AG04450 (cell line): ENCODE measurements at regions not wholly inside any gene's neighbourhood (a gene's known extent, or its start where the extent isn't known, plus 50 kb on each side); places are given as distances from the start of the nearest gene placed in this dataset.

Experiments used
- CTCF ChIA-PET: fragments of 300-600, 350-600 bp; formaldehyde crosslinking; extraction: SDS; loops from one replicate; lab custom pipeline; 2022; ENCODE audit warnings: antibody characterized with exemption, inconsistent platforms; lab: Charles Lee
- POLR2A ChIA-PET: fragments of 350-600 bp; formaldehyde crosslinking; extraction: SDS; loops from one replicate; lab custom pipeline; 2021; ENCODE audit warnings: antibody characterized with exemption, inconsistent platforms; lab: Yijun Ruan, JAX
- DNase-seq: peaks from one replicate; pipeline ENCODE4 v3.0.0-alpha.2; 2011; ENCODE audit warnings: low read depth, low spot score
- H3K27ac ChIP-seq: one replicate; pipeline ENCODE4 v1.5.1; 2012; ENCODE audit warnings: low read depth, low read length, control low read depth
- H3K27me3 ChIP-seq: one replicate; pipeline ENCODE4 v1.6.0; 2012; ENCODE audit warnings: low read length; ENCODE audit not compliant: control insufficient read depth, insufficient read depth
- H3K4me3 ChIP-seq: 2 replicates; pipeline ENCODE4 v1.5.1; 2011; ENCODE audit warnings: mild to moderate bottlenecking, low read depth, low read length, control low read depth
- H3K9me3 ChIP-seq: 2 replicates; pipeline ENCODE4 v1.5.1; 2012; ENCODE audit warnings: low read length; ENCODE audit not compliant: control insufficient read depth, insufficient read depth
- CTCF ChIP-seq: IDR thresholded peaks from 2 replicates; pipeline ENCODE4 v1.5.1; 2011; ENCODE audit warnings: low read depth, low read length, control low read depth, inconsistent platforms

GRCh38 chr5:9775339-9775738, 145.2 kb upstream of the TAS2R1 start:
- H3K9me3 ChIP-seq = peaks cover 6% of the 10 kb centered on the region; the same call in 1 of the 2 replicates
- no peak overlapping the region for H3K4me3 ChIP-seq
- CTCF ChIA-PET = interaction anchor here (1.1 to 2.2 kb wide), 5 partner anchors 110 to 468 kb away, joined by 3 to 20 read pairs (median 4); no protein-coding TSS in a partner anchor
- no peak for TF ChIP-seq CTCF
- H3K27me3 ChIP-seq = no peaks in the 10 kb centered on the region
- H3K27ac ChIP-seq = peak overlapping the region; percentile 39
- DNase-seq = no peak
- POLR2A ChIA-PET = no interaction called here

- CTCF ChIA-PET = interaction anchor here (0.6 to 2.2 kb wide), 12 partner anchors 11 to 471 kb away, joined by 3 to 20 read pairs (median 4); no protein-coding TSS in a partner anchor
- DNase-seq = peak; percentile 58
Measured at GRCh38 chr5:9774472-9775079, 144.4 kb upstream of the TAS2R1 start.

GRCh38 chr5:9771079-9771478, 140.9 kb upstream of the TAS2R1 start:
- Histone ChIP-seq H3K27ac (no peak overlapping the region), H3K27me3 (no peaks in the 10 kb centered on the region), H3K9me3 (no peaks in the 10 kb centered on the region), H3K4me3 (no peak overlapping the region)
- POLR2A ChIA-PET = no interaction called here
- TF ChIP-seq CTCF = no peak
- DNase-seq = no peak
- CTCF ChIA-PET = no interaction called here

More at GRCh38 chr5:9774472-9775079, 144.4 kb upstream of the TAS2R1 start:
- Histone ChIP-seq H3K9me3 (peaks cover 4% of the 10 kb centered on the region; the same call in 1 of the 2 replicates), H3K4me3 (no peak overlapping the region), H3K27ac (no peak overlapping the region), H3K27me3 (no peaks in the 10 kb centered on the region)
- POLR2A ChIA-PET = no interaction called here
- TF ChIP-seq CTCF = peak; percentile 54

DNA sequence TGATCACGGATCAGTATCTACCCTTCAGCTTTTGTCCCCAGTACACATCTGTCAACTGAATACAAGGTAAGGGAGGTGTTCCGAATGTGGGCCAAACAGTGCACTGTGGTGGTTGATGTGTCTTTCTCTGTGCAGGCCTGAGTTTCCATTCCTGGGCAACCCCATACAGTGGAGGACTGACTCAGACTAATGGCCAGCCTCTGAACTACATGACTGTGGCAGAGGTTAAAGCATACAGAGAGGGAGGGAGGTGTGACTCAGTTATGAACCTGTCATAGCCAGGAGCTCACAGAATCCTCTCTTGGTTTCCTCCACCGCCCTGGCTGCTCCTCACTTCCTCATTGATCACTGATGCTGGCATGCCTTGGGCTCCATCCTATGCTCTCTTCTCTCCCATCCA, 136.4 kb upstream of the TAS2R1 start:
- Histone ChIP-seq H3K9me3 (no peaks in the 10 kb centered on the region), H3K4me3 (no peak overlapping the region), H3K27ac (no peak overlapping the region), H3K27me3 (no peaks in the 10 kb centered on the region)
- no peak for DNase-seq
- POLR2A ChIA-PET = no interaction called here
- CTCF ChIA-PET = no interaction called here
- no peak for TF ChIP-seq CTCF

DNA sequence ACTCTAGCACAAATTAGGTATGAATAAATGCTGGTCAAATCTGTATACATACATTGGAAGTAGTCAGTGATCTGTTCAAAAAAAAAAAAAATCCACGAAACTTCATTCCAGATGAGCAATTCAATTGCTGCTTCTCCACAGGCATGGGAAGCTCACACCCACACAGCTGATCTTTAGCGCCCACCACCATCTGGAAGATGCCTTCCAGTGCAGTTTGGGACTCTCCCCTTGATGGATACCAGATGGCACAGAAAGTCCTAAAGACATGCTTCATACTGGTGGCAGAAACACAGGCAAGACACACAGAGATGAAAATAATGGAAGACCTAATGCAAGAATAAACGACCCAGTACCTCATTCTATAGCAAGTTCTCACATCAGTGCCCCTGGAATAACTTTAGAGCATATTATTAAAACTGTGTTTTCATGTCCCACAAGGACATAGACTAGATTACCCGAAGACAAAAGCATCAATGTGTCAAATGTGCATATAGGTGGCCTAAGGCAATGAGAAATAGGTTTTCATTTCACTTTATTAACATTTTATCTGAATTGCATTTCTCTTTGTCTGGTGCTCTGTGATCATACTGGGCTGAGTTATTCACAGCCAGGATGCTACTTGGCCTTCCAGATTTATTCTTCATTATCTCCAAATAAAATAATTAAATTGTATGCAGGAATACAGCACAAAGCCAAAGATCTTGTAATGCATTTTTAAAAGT, 135.4 kb upstream of the TAS2R1 start:
- no peaks in the 10 kb centered on the region for H3K27me3 ChIP-seq
- peak; percentile 78 for DNase-seq
- H3K9me3 ChIP-seq = no peaks in the 10 kb centered on the region
- no peak for TF ChIP-seq CTCF
- H3K27ac ChIP-seq = no peak overlapping the region
- ChIA-PET POLR2A (no interaction called here), CTCF (interaction anchor here (0.7 kb wide), 1 partner anchor 308 kb away, joined by 3 read pairs; no protein-coding TSS in a partner anchor)
- H3K4me3 ChIP-seq = no peak overlapping the region
